Femur (tissue), 1 donor: ENCODE measurements at regions not wholly inside any gene's neighbourhood (a gene's known extent, or its start where the extent isn't known, plus 50 kb on each side); places are given as distances from the start of the nearest gene placed in this dataset.
"Not testable (repeated sequence)": the region's sequence is repeated elsewhere in the genome, so short reads cannot be mapped to it uniquely, and the experiment has no call there.

ENCODE experiments used
- DNase-seq: peaks from one replicate; pipeline ENCODE4 v3.0.0-alpha.2; 2017

GRCh38 chr3:168975576-168975975 lies 687.9 kb downstream of the MECOM start:
- no peak for DNase-seq

GRCh38 chr3:168974617-168975403 lies 688.7 kb downstream of the MECOM start:
- no peak for DNase-seq

GRCh38 chr3:168973897-168974296 lies 689.6 kb downstream of the MECOM start:
- no peak for DNase-seq

- no peak for DNase-seq
Observed at GRCh38 chr3:168973206-168973605, 690.3 kb downstream of the MECOM start.

- DNase-seq = no peak
Observed at GRCh38 chr3:168968609-168969008, 694.9 kb downstream of the MECOM start.

GRCh38 chr3:168964736-168965135 lies 698.8 kb downstream of the MECOM start:
- no peak for DNase-seq

- DNase-seq = no peak
Observed at GRCh38 chr3:168961271-168961670, 702.2 kb downstream of the MECOM start.

- DNase-seq = no peak
Observed at GRCh38 chr3:168959731-168960130, 703.8 kb downstream of the MECOM start.

GRCh38 chr3:168958466-168958865 lies 705.0 kb downstream of the MECOM start:
- no peak for DNase-seq

- no peak for DNase-seq
Observed at GRCh38 chr3:168956076-168956475, 707.4 kb downstream of the MECOM start.

GRCh38 chr3:168952551-168952950 lies 711.0 kb downstream of the MECOM start:
- no peak for DNase-seq

- no peak for DNase-seq
Observed at GRCh38 chr3:168951884-168952283, 711.6 kb downstream of the MECOM start.

- DNase-seq = no peak
Observed at GRCh38 chr3:168951368-168951767, 712.1 kb downstream of the MECOM start.

GRCh38 chr3:168950622-168951021 lies 712.9 kb downstream of the MECOM start:
- no peak for DNase-seq

- no peak for DNase-seq
Observed at GRCh38 chr3:168939651-168940238, 723.8 kb downstream of the MECOM start.

GRCh38 chr3:168933614-168934013 lies 729.9 kb downstream of the MECOM start:
- no peak for DNase-seq

GRCh38 chr3:168929997-168930396 lies 733.5 kb downstream of the MECOM start:
- not testable (repeated sequence) for DNase-seq

GRCh38 chr3:168926426-168926825 lies 737.1 kb downstream of the MECOM start:
- DNase-seq = no peak

GRCh38 chr3:168925568-168925967 lies 737.9 kb downstream of the MECOM start:
- no peak for DNase-seq

- no peak for DNase-seq
Observed at GRCh38 chr3:168914662-168915061, 748.9 kb downstream of the MECOM start.

GRCh38 chr3:168909260-168909659 lies 754.3 kb downstream of the MECOM start:
- DNase-seq = no peak

- no peak for DNase-seq
Observed at GRCh38 chr3:168895419-168895818, 768.1 kb downstream of the MECOM start.

- no peak for DNase-seq
Observed at GRCh38 chr3:168894214-168894613, 769.3 kb downstream of the MECOM start.

GRCh38 chr3:168889666-168890065 lies 773.8 kb downstream of the MECOM start:
- no peak for DNase-seq

GRCh38 chr3:168888781-168889180 lies 774.7 kb downstream of the MECOM start:
- no peak for DNase-seq
